Mucosa of rectum (tissue), 2 donors: ENCODE measurements at regions not wholly inside any gene's neighbourhood (a gene's known extent, or its start where the extent isn't known, plus 50 kb on each side); places are given as distances from the start of the nearest gene placed in this dataset.
A peak's percentile ranks its signal among the peaks of the same experiment; 100 is the strongest.

ENCODE experiments used
- H3K27ac ChIP-seq, 2 donors: one replicate each; pipeline ENCODE4 v1.7.0; 2013; ENCODE audit warnings: inconsistent platforms in 2 of 2, low read depth in 2 of 2, low read length in 2 of 2
- H3K27me3 ChIP-seq, 2 donors: one replicate each; pipeline ENCODE4 v1.7.0; 2013; ENCODE audit warnings: low read length in 2 of 2; ENCODE audit not compliant: control insufficient read depth in 2 of 2, insufficient read depth in 2 of 2
- H3K36me3 ChIP-seq, 2 donors: one replicate each; pipeline ENCODE4 v1.7.0; 2013; ENCODE audit warnings: low read length in 2 of 2; ENCODE audit not compliant: control insufficient read depth in 2 of 2, insufficient read depth in 2 of 2
- H3K4me1 ChIP-seq, 2 donors: one replicate each; pipeline ENCODE4 v1.7.0; 2013; ENCODE audit warnings: low read length in 2 of 2, mild to moderate bottlenecking in 1 of 2; ENCODE audit not compliant: control insufficient read depth in 2 of 2, insufficient read depth in 2 of 2
- H3K4me3 ChIP-seq, 2 donors: one replicate each; pipeline ENCODE4 v1.7.0; 2013; ENCODE audit warnings: low read length in 2 of 2
- H3K9ac ChIP-seq, 2 donors: one replicate each; pipeline ENCODE4 v1.7.0; 2013; ENCODE audit warnings: low read length in 2 of 2, low read depth in 1 of 2, mild to moderate bottlenecking in 1 of 2
- H3K9me3 ChIP-seq, 2 donors: one replicate each; pipeline ENCODE4 v1.7.0; 2013; ENCODE audit warnings: low read length in 2 of 2; ENCODE audit not compliant: control insufficient read depth in 2 of 2
- donor health status: healthy.
- donor health status: Normal muscosa, but diverticular disease.

- H3K9ac ChIP-seq = no peak overlapping the region
- peaks cover 11 to 34% of the 10 kb centered on the region in 2 donors for H3K4me1 ChIP-seq
- H3K27ac ChIP-seq = peak overlapping the region; percentile 26 to 65
- H3K36me3 ChIP-seq = no peaks in the 10 kb centered on the region
- H3K9me3 ChIP-seq = no peaks in the 10 kb centered on the region
- H3K4me3 ChIP-seq = no peak overlapping the region
- H3K27me3 ChIP-seq = no peaks in the 10 kb centered on the region
Measured at GRCh38 chr21:33974513-33975468, 59.2 kb upstream of the ATP5PO start.

GRCh38 chr21:33973268-33973667, 57.7 kb upstream of the ATP5PO start:
- Histone ChIP-seq H3K9ac (no peak overlapping the region), H3K27ac (no peak overlapping the region), H3K36me3 (no peaks in the 10 kb centered on the region), H3K4me3 (no peak overlapping the region), H3K9me3 (no peaks in the 10 kb centered on the region), H3K27me3 (no peaks in the 10 kb centered on the region), H3K4me1 (peaks cover 19 to 47% of the 10 kb centered on the region in 2 donors)

- Histone ChIP-seq H3K4me3 (no peak overlapping the region), H3K27me3 (no peaks in the 10 kb centered on the region), H3K4me1 (peaks cover 19 to 50% of the 10 kb centered on the region in 2 donors), H3K9ac (no peak overlapping the region), H3K36me3 (no peaks in the 10 kb centered on the region), H3K9me3 (no peaks in the 10 kb centered on the region), H3K27ac (no peak overlapping the region)
Measured at GRCh38 chr21:33972539-33972938, 56.9 kb upstream of the ATP5PO start.

GRCh38 chr21:33971492-33972013, 55.9 kb upstream of the ATP5PO start:
- H3K9ac ChIP-seq = no peak overlapping the region
- no peak overlapping the region for H3K4me3 ChIP-seq
- no peaks in the 10 kb centered on the region for H3K9me3 ChIP-seq
- peak overlapping the region in 1 of 2 donors; percentile 32 for H3K27ac ChIP-seq
- no peaks in the 10 kb centered on the region for H3K36me3 ChIP-seq
- H3K27me3 ChIP-seq = no peaks in the 10 kb centered on the region
- H3K4me1 ChIP-seq = peaks cover 19 to 47% of the 10 kb centered on the region in 2 donors

GRCh38 chr21:33969581-33969980, 54.0 kb upstream of the ATP5PO start:
- Histone ChIP-seq H3K36me3 (no peaks in the 10 kb centered on the region), H3K4me3 (no peak overlapping the region), H3K9me3 (no peaks in the 10 kb centered on the region), H3K9ac (no peak overlapping the region), H3K4me1 (peaks cover 16 to 36% of the 10 kb centered on the region in 2 donors), H3K27ac (no peak overlapping the region), H3K27me3 (no peaks in the 10 kb centered on the region)

- Histone ChIP-seq H3K4me1 (peaks cover 16 to 36% of the 10 kb centered on the region in 2 donors), H3K9me3 (no peaks in the 10 kb centered on the region), H3K27me3 (no peaks in the 10 kb centered on the region), H3K9ac (no peak overlapping the region), H3K27ac (no peak overlapping the region), H3K36me3 (no peaks in the 10 kb centered on the region), H3K4me3 (no peak overlapping the region)
Measured at GRCh38 chr21:33968995-33969348, 53.4 kb upstream of the ATP5PO start.

GRCh38 chr21:33968080-33968994, 52.7 kb upstream of the ATP5PO start:
- no peaks in the 10 kb centered on the region for H3K9me3 ChIP-seq
- no peaks in the 10 kb centered on the region for H3K27me3 ChIP-seq
- H3K36me3 ChIP-seq = no peaks in the 10 kb centered on the region
- peaks cover 16 to 36% of the 10 kb centered on the region in 2 donors for H3K4me1 ChIP-seq
- H3K4me3 ChIP-seq = peak overlapping the region in 1 of 2 donors; percentile 17
- no peak overlapping the region for H3K27ac ChIP-seq
- no peak overlapping the region for H3K9ac ChIP-seq

- Histone ChIP-seq H3K9ac (no peak overlapping the region), H3K27ac (no peak overlapping the region), H3K4me3 (no peak overlapping the region), H3K36me3 (no peaks in the 10 kb centered on the region), H3K27me3 (no peaks in the 10 kb centered on the region), H3K9me3 (no peaks in the 10 kb centered on the region), H3K4me1 (peaks cover 16 to 36% of the 10 kb centered on the region in 2 donors)
Measured at GRCh38 chr21:33967086-33967571, 51.5 kb upstream of the ATP5PO start.

GRCh38 chr21:33966324-33966949, 50.8 kb upstream of the ATP5PO start:
- H3K4me3 ChIP-seq = no peak overlapping the region
- H3K4me1 ChIP-seq = peaks cover 12 to 30% of the 10 kb centered on the region in 2 donors
- no peak overlapping the region for H3K27ac ChIP-seq
- no peak overlapping the region for H3K9ac ChIP-seq
- no peaks in the 10 kb centered on the region for H3K27me3 ChIP-seq
- no peaks in the 10 kb centered on the region for H3K9me3 ChIP-seq
- H3K36me3 ChIP-seq = no peaks in the 10 kb centered on the region
